Liver (tissue), 3 donors: ENCODE measurements at regions not wholly inside any gene's neighbourhood (a gene's known extent, or its start where the extent isn't known, plus 50 kb on each side); places are given as distances from the start of the nearest gene placed in this dataset.

ENCODE experiments used
- JUND ChIP-seq, 2 donors: IDR thresholded peaks; 2 replicates each; pipeline ENCODE4 v1.6.1; 2016; ENCODE audit warnings: antibody characterized with exemption in 2 of 2
- NR2F2 ChIP-seq: IDR thresholded peaks from 2 replicates; pipeline ENCODE4 v1.6.1; 2016; ENCODE audit warnings: antibody characterized with exemption
- TF ChIP-seq, protein P1 (sequence below): IDR thresholded peaks from 2 replicates; pipeline ENCODE4 v1.6.1; 2016; ENCODE audit warnings: antibody characterized with exemption
- TF ChIP-seq, protein P2 (sequence below): fragments of 150-350 bp; IDR thresholded peaks from 2 replicates; pipeline ENCODE4 v1.5.1; 2017; ENCODE audit warnings: improper control_type of control experiment, low read depth, low read length; ENCODE audit not compliant: missing input control
- donor health status: healthy.
- donor health status: healthy.

DNA sequence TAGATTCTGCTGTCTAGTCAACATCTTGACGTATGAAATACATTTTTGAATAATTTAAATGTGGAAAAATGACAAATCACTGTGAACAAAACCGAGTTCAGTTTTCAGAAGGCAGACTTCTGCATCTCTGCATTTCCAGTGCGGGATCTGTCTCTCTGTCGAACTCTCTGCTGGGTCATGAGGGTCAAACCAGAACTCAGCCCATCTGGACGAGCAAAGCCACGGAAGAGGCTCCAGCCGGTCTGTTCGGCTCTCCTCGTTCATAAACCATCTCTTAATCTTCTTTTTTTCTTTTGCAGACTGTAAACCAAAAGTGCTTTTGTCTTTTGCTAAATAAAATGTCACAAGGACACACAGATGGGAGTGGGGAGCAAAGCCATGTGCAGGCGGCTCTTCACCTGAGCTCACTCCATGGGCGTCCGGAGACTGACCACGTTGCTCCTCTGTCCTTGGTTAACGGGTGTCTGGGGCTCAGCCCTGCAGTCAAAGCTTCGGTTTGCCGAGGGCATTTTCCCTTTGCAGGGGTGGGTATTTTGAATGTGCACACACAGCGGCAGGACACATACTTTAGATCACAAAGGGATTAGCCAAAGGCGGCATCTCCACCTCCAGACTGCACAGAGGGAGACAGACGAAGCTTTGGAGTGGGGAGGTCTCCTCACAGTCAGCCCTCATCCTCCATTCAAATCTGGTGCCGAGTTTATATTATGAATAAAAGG lies 737.9 kb upstream of the SALL3 start:
- TF ChIP-seq JUND (IDR thresholded peaks at IDR 0.05): no peak
- TF ChIP-seq, protein P1, sequence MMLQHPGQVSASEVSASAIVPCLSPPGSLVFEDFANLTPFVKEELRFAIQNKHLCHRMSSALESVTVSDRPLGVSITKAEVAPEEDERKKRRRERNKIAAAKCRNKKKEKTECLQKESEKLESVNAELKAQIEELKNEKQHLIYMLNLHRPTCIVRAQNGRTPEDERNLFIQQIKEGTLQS: no peak
- TF ChIP-seq, protein P2, sequence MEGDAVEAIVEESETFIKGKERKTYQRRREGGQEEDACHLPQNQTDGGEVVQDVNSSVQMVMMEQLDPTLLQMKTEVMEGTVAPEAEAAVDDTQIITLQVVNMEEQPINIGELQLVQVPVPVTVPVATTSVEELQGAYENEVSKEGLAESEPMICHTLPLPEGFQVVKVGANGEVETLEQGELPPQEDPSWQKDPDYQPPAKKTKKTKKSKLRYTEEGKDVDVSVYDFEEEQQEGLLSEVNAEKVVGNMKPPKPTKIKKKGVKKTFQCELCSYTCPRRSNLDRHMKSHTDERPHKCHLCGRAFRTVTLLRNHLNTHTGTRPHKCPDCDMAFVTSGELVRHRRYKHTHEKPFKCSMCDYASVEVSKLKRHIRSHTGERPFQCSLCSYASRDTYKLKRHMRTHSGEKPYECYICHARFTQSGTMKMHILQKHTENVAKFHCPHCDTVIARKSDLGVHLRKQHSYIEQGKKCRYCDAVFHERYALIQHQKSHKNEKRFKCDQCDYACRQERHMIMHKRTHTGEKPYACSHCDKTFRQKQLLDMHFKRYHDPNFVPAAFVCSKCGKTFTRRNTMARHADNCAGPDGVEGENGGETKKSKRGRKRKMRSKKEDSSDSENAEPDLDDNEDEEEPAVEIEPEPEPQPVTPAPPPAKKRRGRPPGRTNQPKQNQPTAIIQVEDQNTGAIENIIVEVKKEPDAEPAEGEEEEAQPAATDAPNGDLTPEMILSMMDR: no peak
- TF ChIP-seq NR2F2: no peak
